Activated CD4-positive, alpha-beta T cell treated with anti-CD3 and anti-CD28 coated beads for 36 hours (primary cell): ENCODE measurements at regions not wholly inside any gene's neighbourhood (a gene's known extent, or its start where the extent isn't known, plus 50 kb on each side); places are given as distances from the start of the nearest gene placed in this dataset.

Experiments
- ATAC-seq: fragments of 200-7000 bp; cut with Tn5 transposase; one replicate; pipeline ENCODE4 v1.10.0; 2021; ENCODE audit warnings: mild to moderate bottlenecking, moderate library complexity
- CTCF ChIA-PET: fragments of 350-600 bp; sonication (Branson Sonifier 250); formaldehyde crosslinking; loops from one replicate; lab custom pipeline; 2021; ENCODE audit warnings: antibody characterized with exemption; lab: Charles Lee
- POLR2A ChIA-PET: fragments of 350-600 bp; sonication (Branson Sonifier 250); formaldehyde crosslinking; loops from one replicate; lab custom pipeline; 2021; ENCODE audit warnings: antibody characterized with exemption, inconsistent platforms; lab: Charles Lee
- DNase-seq: peaks from one replicate; pipeline ENCODE4 v3.0.0-alpha.2; 2020
- H3K27ac Mint-ChIP-seq: one replicate; pipeline ENCODE4 v1.8.0; 2021; ENCODE audit warnings: mixed read lengths
- H3K27me3 Mint-ChIP-seq: one replicate; pipeline ENCODE4 v1.8.0; 2021; ENCODE audit warnings: mixed read lengths
- H3K36me3 Mint-ChIP-seq: one replicate; pipeline ENCODE4 v1.8.0; 2021; ENCODE audit warnings: low read depth, mixed read lengths
- H3K4me1 Mint-ChIP-seq: one replicate; pipeline ENCODE4 v1.8.0; 2021; ENCODE audit warnings: mixed read lengths
- H3K4me3 Mint-ChIP-seq: one replicate; pipeline ENCODE4 v1.8.0; 2021; ENCODE audit warnings: mild to moderate bottlenecking, moderate library complexity, mixed read lengths
- H3K9me3 Mint-ChIP-seq: one replicate; pipeline ENCODE4 v1.8.0; 2021; ENCODE audit warnings: low read depth, mixed read lengths
- intact Hi-C, 2 experiments: fragments of 100-400 bp; cut with DNase I in 1 of 2; cut with micrococcal nuclease in 1 of 2; formaldehyde crosslinking; loops; one replicate each; pipeline versions ENCODE4 v1.14.2 to v1.15.1; 2022 to 2024; cut with DNase I, micrococcal nuclease

DNA sequence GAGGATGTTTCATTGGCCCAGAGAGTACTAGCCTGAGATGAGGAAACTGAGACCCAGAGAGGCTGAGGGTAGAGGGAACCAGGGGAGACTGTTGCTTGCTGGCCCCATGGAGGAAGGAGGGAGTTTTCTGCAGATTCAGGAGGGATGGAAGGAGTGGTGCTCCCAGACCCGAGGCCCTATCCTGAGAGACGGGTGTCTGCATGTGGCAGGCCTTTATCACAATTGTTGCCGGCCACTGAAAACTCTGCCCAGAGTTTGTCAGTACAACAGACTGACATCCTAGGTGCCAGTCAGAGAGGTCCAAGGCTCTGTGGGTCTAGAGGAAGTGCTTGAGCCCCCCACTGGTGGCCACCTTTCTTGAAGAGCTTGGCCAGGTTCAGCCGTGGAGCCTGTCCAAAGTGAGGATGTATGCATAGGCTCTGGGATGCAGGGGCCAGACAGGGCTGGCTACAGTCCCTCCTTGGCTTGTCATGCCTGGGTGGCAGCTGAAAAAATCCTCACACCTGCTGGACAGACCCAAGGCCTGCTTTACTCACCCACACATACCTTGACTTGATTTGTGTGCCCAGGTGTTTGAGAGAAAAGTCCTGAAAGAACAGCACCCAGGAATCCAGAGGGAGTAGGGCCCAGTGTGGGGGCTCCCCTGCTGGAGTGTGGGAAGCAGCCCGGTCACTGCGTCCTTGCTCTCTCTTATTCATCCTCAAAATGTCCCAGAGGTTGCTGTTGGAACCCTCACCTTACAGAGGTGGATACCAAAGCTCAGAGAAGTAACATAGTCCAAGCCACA, 65.2 kb downstream of the CLRN3 start:
- ChIA-PET POLR2A (no interaction called here), CTCF (no interaction called here)
- Mint-ChIP-seq H3K27ac (no peak overlapping the region), H3K9me3 (no peaks in the 10 kb centered on the region), H3K4me1 (no peaks in the 10 kb centered on the region), H3K27me3 (peaks cover under 1% of the 10 kb centered on the region), H3K36me3 (no peaks in the 10 kb centered on the region), H3K4me3 (no peak overlapping the region)
- intact Hi-C loops: no loop called here
- DNase-seq: no peak
- no peak for ATAC-seq
